ENCODE measurements at regions not wholly inside any gene's neighbourhood (a gene's known extent, or its start where the extent isn't known, plus 50 kb on each side); places are given as distances from the start of the nearest gene placed in this dataset.

GRCh38 chr5:40317023-40317422 lies 362.7 kb upstream of the PTGER4 start:
- POLR2A ChIA-PET, result no interaction called here
- TF ChIP-seq RAD21 (conservative IDR thresholded peaks at IDR 0.05 in 1 of 2, IDR thresholded peaks at IDR 0.05 in 1 of 2), result no peak
- Histone ChIP-seq H3K4me1 (no peaks in the 10 kb centered on the region), H3K9me3 (no peaks in the 10 kb centered on the region), H3K27ac (no peak overlapping the region), H3K4me3 (no peak overlapping the region), H3K4me2 (no peak overlapping the region)
- FAIRE-seq, result no peak
- ATAC-seq, result no peak
- CTCF ChIA-PET, result interaction anchor here (0.8 kb wide), 1 partner anchor 13 kb away, joined by 3 read pairs; no protein-coding TSS in a partner anchor
- DNase-seq (ENCODE audit: low read depth in 1 of 2, low spot score in 1 of 2), result no peak
- 45% methylated on average over 3 of the region's 3 CpGs for WGBS (ENCODE audit: missing lambda C conversion rate)

- 16% methylated on average over 1 of the region's 1 CpG for WGBS (ENCODE audit: missing lambda C conversion rate)
- no peak for DNase-seq (ENCODE audit: low read depth in 1 of 2, low spot score in 1 of 2)
- FAIRE-seq, result no peak
- H3K4me1 ChIP-seq, result no peaks in the 10 kb centered on the region
- no peak for TF ChIP-seq RFX5 (IDR thresholded peaks at IDR 0.05)
- no peak for TF ChIP-seq NFE2L2 (conservative IDR thresholded peaks at IDR 0.05; ENCODE audit: low read length)
- TF ChIP-seq KDM1A (IDR thresholded peaks at IDR 0.05; ENCODE audit: low read depth), result no peak
- TF ChIP-seq SREBF2 (IDR thresholded peaks at IDR 0.05), result no peak
- no peak for TF ChIP-seq EP300 (IDR thresholded peaks at IDR 0.05)
- TF ChIP-seq ELK1 (IDR thresholded peaks at IDR 0.05; ENCODE audit: low read depth, low read length), result no peak
- no peak for TF ChIP-seq PBX3 (IDR thresholded peaks at IDR 0.05)
- TF ChIP-seq EHF (CRISPR knock-in tag; IDR thresholded peaks at IDR 0.05), result no peak
- no peak for TF ChIP-seq FOXS1 (CRISPR knock-in tag; IDR thresholded peaks at IDR 0.05)
- TF ChIP-seq ZC3H11A (IDR thresholded peaks at IDR 0.05), result no peak
- no peak overlapping the region for H3K27ac ChIP-seq
- CTCF ChIA-PET, result no interaction called here
- no peak overlapping the region for H3K4me3 ChIP-seq
- no peak overlapping the region for H3K4me2 ChIP-seq
- no peak for ATAC-seq
- POLR2A ChIA-PET, result no interaction called here
- no peaks in the 10 kb centered on the region for H3K9me3 ChIP-seq
Measured at GRCh38 chr5:40315126-40315525, 364.6 kb upstream of the PTGER4 start.

GRCh38 chr5:40314275-40314674 lies 365.4 kb upstream of the PTGER4 start:
- no peak overlapping the region for H3K4me3 ChIP-seq
- H3K4me1 ChIP-seq, result no peaks in the 10 kb centered on the region
- H3K4me2 ChIP-seq, result no peak overlapping the region
- 27% methylated on average over 2 of the region's 2 CpGs for WGBS (ENCODE audit: missing lambda C conversion rate)
- FAIRE-seq, result no peak
- DNase-seq (ENCODE audit: low read depth in 1 of 2, low spot score in 1 of 2), result no peak
- no peaks in the 10 kb centered on the region for H3K9me3 ChIP-seq
- ChIA-PET POLR2A (no interaction called here), CTCF (no interaction called here)
- TF ChIP-seq HES2 (IDR thresholded peaks at IDR 0.05) (no peak), ATOH8 (CRISPR knock-in tag; IDR thresholded peaks at IDR 0.05; ENCODE audit: low read depth) (no peak), CHD4 (IDR thresholded peaks at IDR 0.05; ENCODE audit: borderline replicate concordance) (no peak), KDM5A (IDR thresholded peaks at IDR 0.05) (no peak), NFE2L2 (conservative IDR thresholded peaks at IDR 0.05; ENCODE audit: low read length) (no peak), BCL3 (IDR thresholded peaks at IDR 0.05) (no peak)
- H3K27ac ChIP-seq, result no peak overlapping the region
- no peak for ATAC-seq

- Histone ChIP-seq H3K9me3 (no peaks in the 10 kb centered on the region), H3K4me1 (no peaks in the 10 kb centered on the region), H3K27ac (no peak overlapping the region), H3K4me3 (no peak overlapping the region), H3K4me2 (no peak overlapping the region)
- DNase-seq (ENCODE audit: low read depth in 1 of 2, low spot score in 1 of 2) (no peak), ATAC-seq (no peak), FAIRE-seq (no peak)
- ChIA-PET CTCF (no interaction called here), POLR2A (no interaction called here)
- WGBS (ENCODE audit: missing lambda C conversion rate), result 32% methylated on average over 2 of the region's 2 CpGs
- TF ChIP-seq ELK1 (IDR thresholded peaks at IDR 0.05; ENCODE audit: low read depth, low read length) (no peak), FOSL2 (IDR thresholded peaks at IDR 0.05) (no peak), FOSL2 (CRISPR knock-in tag; IDR thresholded peaks at IDR 0.05) (no peak), POLR2AphosphoS2 (conservative IDR thresholded peaks at IDR 0.05; ENCODE audit: low read length) (no peak), SREBF2 (IDR thresholded peaks at IDR 0.05) (no peak), TP53 (CRISPR knock-in tag; IDR thresholded peaks at IDR 0.05) (no peak), RAD21 (conservative IDR thresholded peaks at IDR 0.05 in 1 of 2, IDR thresholded peaks at IDR 0.05 in 1 of 2) (no peak), KDM1A (IDR thresholded peaks at IDR 0.05; ENCODE audit: low read depth) (no peak), HOXA7 (CRISPR knock-in tag; IDR thresholded peaks at IDR 0.05) (no peak), ZSCAN20 (CRISPR knock-in tag; IDR thresholded peaks at IDR 0.05) (no peak), FOSB (CRISPR knock-in tag; IDR thresholded peaks at IDR 0.05) (no peak), EHMT2 (IDR thresholded peaks at IDR 0.05; ENCODE audit: low read depth) (no peak), HOXB13 (CRISPR knock-in tag; IDR thresholded peaks at IDR 0.05; ENCODE audit: low read depth) (no peak), ZNF302 (CRISPR knock-in tag; IDR thresholded peaks at IDR 0.05) (no peak)
Measured at GRCh38 chr5:40312205-40312604, 367.5 kb upstream of the PTGER4 start.
